CD4-positive, alpha-beta T cell treated with Interleukin-15 for 1 hour (primary cell): ENCODE measurements at regions not wholly inside any gene's neighbourhood (a gene's known extent, or its start where the extent isn't known, plus 50 kb on each side); places are given as distances from the start of the nearest gene placed in this dataset.

Experiments
- DNase-seq: peaks from one replicate; pipeline ENCODE4 v3.0.0-alpha.2; 2020

DNA sequence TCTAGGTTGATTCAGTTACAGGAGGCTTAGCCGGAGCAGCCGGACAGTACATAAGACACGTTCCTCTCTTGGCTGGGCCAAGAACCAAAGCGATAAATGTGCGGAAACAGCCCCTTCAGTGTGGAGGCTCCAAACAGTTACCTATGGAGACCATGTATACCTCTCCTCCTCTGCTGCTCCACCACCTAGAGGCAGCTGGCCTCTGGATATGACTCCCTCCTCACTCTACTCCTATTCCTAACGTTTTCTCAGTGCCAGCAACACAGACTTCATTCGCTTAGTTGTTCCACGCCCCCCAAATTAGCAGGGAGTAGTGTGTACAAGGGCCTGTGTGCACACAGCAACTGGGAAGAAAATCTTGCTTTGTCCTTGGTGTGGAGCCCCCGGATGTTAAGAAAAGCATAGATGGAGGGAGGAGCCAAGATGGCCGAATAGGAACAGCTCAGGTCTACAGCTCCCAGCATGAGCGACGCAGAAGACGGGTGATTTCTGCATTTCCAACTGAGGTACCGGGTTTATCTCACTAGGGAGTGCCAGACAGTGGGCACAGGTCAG is 362.3 kb upstream of the KIRREL3 start:
- no peak for DNase-seq

DNA sequence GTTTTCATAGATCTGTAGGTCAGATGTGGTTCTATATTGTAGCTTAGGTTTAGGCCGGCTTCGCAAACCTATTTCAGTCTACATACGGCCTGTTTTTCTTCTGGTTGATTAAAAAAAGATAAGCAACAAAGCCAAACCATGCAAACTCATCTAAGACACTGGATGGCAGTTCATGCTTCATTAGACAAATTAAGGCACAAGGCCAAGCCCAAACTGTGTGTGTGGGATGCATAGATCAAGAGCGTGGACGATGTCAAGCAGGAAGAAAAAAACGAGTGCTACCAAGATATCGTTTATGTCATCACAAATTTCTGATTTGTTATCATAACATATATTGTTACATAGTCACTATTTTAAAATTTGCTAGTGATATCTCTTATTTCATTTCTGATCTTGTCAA is 357.6 kb upstream of the KIRREL3 start:
- DNase-seq, result no peak

- DNase-seq, result no peak
Measured at GRCh38 chr11:127350476-127350875, 349.9 kb upstream of the KIRREL3 start.

- no peak for DNase-seq
Measured at GRCh38 chr11:127345819-127346459, 345.4 kb upstream of the KIRREL3 start.

DNA sequence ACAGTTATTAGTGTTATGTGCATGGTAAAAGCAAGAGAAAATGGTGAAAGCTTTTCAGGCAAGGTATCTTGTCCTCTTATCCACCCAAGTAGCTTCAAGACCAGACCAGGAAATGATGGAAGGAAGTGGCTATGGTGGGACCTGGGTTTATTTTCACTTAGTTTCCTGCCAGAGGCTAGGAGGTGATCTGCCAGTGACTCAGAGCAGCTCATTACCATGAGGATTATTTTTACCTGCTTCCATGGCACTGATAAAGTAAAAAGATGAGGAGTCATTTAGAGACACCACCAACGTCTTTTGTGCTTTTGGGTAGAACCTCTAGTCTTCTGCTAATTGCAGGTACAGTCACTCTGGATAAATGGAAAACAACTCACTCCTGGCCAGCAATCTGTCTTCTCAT is 339.9 kb upstream of the KIRREL3 start:
- DNase-seq, result no peak

DNA sequence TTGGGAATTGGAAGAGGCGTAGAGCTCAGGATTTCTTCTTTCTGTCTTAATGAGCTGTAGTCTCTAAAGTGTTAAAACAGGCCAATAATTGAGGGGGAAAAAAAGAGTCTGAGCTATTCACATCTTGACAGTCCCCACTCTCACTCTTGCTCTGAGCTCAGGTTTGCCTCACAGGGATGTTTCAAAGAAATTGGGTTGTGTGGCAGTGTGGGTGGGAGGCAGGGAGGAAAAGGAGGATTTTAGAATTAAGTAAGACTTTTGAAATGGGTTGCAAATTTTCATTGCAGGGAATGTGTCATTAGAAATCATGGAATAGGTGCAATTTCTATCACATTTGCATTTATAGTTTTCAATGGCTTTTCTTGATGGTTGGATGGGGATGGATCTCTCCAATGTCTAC is 338.8 kb upstream of the KIRREL3 start:
- DNase-seq, result no peak

DNA sequence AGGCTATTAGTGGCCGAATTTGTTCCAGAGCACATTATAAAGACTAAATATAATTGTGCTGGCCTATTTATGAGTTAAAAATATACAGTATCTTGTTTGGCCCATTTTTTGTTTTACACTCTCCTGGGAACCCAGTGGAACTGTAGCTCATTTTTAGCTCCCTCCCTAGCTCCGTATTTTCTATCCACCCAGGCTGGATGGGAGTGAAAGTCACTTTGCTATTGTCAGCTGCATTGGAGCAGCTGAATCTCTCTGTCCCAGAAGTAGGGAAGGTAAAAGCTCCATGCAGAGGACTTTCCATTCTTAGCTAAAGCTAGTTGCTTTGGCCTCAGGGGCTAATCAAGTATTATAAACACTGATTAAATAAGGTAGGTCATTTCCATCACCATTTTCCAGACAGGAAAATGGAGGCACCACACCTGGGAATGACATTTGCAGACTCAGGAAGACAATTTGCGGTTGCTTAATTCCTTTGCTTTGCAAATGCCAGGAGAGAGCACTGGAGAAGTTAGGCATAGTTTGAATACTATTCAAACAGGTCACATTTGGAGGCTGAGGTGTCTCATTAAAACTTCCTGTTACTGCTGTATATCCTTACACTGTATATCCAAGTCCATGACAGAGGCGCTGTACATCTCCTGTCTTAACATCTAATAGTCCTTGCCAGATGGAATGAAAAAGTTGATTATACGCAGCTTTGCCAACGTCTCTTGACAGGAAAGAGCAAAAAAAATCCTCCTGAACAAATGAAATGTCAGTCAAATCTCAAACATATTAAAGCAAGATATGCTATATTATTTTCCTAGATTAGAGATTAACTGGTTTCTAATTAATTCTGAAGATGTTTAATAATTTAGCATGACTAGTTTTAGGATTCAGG is 338.1 kb upstream of the KIRREL3 start:
- DNase-seq, result no peak

DNA sequence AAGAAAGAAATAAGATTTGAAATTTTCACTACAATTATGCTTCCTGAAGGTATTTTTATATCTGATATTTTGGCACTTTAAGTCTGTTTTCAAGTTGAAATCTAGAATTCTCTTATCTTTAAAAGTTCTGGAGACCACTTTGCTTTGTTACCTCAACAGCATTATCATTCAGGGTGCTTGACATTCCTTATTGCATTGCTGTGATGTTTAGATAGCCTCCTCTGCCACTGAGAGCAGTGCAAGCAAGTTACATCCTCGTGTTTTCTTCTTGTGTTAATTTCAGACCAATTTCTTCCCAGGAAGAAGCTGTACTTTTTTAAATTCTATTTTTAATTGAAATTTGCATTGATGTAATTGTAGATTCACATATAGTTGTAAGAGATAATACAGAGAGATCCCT is 333.9 kb upstream of the KIRREL3 start:
- no peak for DNase-seq

- no peak for DNase-seq
Measured at GRCh38 chr11:127332896-127333295, 332.3 kb upstream of the KIRREL3 start.

- DNase-seq, result no peak
Measured at GRCh38 chr11:127330044-127330443, 329.5 kb upstream of the KIRREL3 start.

- DNase-seq, result no peak
Measured at GRCh38 chr11:127308291-127308690, 307.7 kb upstream of the KIRREL3 start.

DNA sequence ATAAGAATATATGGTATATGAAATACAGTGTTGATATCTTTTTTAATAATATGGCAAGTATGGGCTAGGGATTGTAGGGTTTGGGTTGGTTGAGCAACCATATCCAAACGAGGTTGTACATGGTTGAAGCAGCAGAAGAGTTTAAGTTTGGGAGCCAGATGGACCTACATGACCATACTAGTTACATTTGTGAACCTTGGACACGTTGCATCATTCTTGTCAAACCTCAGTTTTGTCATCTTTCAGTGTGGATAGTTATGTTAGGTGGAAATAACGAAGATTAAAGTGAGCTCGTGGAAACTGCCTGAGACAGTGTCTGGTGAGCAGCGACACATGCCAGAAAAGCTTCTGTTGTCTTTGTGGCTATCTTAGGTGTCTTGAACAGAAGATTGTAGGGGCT is 307.1 kb upstream of the KIRREL3 start:
- DNase-seq, result no peak

DNA sequence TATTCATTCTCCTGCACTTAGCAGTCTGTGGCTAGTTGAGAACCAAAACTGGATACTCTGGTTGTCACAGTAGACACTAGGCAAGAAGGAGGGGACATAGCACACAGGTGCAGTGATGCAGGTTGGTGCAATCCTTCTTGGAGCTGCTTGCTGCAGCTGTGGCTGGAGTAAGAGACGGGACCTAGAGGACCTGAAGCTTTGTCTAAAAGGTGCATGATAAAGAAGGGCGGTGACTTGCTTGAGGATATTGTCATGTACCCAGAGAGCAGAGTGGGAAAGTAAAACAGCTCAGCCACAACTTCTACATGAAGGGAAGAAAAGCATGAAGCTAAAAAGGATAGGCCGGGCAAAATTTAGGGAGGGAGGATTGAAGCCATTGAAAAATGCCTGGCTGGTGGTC is 304.1 kb upstream of the KIRREL3 start:
- DNase-seq, result no peak

DNA sequence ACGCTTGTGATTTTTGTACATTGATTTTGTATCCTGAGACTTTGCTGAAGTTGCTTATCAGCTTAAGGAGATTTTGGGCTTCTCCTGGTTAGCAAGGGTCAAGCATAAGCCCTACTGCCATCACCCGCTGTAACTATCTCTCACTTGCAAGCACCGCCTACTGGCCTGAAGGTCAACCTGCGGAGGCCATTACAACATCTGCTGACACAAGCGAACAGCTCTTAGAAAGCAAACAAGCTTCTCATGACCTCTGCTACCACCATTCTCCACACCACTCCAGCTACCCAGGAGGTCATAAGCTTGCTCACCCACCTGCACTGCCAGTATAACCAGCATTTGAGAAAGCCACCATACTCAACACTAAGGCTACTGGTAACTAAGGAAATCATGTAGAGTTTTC is 288.4 kb upstream of the KIRREL3 start:
- DNase-seq, result no peak

- no peak for DNase-seq
Measured at GRCh38 chr11:127281534-127281933, 281.0 kb upstream of the KIRREL3 start.

DNA sequence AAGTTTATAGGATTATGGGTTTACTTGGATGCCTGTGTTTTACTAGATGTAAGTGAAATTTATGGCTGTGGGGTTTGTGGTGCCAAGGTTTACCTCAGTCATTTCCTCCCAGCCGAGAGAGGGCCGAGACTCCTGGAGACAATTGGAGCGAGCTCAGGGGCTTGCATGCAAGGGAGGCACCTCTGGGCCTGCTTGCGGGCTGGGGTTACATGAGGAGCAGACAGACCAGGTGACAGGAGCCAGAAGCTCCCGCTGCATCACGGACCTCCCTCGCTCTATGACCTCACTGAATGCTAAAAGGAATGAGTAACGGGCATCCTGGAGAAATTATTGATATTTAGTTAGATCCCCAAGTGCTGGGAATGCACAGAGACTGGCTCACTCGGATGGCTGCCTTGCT is 275.2 kb upstream of the KIRREL3 start:
- no peak for DNase-seq

DNA sequence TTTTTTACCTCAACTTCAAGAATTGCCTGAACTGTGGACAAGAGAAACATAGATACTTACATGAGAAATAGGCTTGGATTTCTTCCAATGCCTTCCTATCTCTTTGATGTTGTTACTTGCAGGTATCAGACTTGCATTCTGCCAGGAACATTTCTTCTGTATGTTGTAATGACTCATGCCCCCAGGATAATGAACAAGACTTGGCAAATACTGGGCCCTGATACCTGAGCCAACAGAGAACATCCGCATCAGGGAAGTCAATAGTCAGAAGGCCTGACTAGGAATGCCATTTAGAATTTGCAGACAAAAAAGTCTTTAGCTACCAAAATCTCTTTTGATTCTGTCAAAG is 273.7 kb upstream of the KIRREL3 start:
- DNase-seq, result no peak

- DNase-seq, result no peak
Measured at GRCh38 chr11:127273593-127274327, 273.2 kb upstream of the KIRREL3 start.

GRCh38 chr11:127270851-127271250 is 270.3 kb upstream of the KIRREL3 start:
- DNase-seq, result no peak

DNA sequence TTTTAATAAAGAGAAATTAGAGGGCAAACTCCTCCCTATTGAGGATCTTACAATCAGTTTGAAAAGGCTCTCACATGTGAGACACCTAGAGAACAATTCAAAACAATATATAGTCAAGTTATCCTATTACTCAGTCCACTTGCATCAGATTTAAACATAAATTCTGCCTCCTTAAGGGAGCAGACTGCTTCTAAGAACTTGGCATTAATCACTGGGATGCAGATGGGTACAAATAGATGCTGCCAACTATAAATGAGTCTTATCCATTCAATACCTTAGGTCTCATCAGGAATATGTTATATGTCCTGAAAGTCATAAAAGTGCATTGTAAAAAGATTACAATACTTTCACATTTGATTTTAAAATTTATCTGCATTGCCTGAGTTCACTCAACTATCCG is 269.3 kb upstream of the KIRREL3 start:
- no peak for DNase-seq

DNA sequence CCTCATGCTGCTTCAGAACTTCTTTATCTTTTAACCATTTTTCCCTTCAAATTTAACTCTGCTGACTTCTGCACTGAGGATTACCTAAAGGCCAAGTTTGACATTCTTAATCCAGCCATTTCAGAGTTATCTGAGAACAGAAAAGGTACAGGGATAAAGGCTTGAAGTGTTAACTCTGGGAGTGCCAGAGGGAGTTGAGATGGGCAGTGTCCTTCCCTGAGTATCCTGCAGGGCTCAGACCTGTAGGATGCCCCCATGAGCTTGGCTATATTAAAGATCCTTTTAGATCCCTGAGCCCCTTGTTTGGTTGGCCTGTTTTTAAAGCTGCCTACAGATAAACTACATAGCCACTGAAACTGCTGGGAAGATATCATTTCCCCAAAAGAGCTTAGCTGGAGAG is 268.4 kb upstream of the KIRREL3 start:
- no peak for DNase-seq

DNA sequence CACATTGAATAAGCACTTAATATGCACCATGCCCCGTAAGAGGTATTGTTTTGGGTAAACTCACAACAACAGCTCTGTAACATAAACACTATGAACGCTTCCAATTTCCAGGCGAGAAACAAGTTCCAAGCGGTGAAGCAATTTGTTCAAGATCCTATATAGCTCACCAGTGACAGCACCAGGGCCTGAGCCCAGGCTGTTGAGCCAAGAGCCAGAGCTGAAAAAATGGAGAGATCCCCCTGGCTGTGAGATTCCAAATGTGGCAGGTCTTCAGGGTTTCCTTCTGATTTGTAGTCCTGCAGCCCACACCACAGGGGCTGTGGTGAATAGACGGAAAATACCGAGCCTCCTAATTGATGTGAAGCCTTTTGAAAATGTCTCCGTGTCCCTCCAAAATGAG is 268.0 kb upstream of the KIRREL3 start:
- no peak for DNase-seq

DNA sequence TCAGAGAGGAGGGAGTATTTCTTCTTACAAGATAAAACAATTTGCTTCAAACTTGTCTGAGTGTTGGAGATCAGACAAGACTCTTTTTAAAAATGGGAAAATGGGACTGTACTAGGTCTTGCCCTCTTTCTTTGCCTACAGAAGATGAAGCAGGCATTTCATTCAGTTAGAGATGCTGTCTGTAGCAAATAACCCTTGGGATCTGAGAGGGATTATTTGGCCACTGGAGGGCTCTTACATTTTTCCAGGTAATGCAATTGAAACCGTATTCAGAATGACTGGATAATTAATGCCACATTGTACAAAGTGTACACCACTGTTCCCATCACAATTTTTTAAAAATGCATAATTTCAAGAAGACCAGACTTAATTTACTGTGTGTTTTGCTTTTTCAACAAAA is 258.5 kb upstream of the KIRREL3 start:
- no peak for DNase-seq

DNA sequence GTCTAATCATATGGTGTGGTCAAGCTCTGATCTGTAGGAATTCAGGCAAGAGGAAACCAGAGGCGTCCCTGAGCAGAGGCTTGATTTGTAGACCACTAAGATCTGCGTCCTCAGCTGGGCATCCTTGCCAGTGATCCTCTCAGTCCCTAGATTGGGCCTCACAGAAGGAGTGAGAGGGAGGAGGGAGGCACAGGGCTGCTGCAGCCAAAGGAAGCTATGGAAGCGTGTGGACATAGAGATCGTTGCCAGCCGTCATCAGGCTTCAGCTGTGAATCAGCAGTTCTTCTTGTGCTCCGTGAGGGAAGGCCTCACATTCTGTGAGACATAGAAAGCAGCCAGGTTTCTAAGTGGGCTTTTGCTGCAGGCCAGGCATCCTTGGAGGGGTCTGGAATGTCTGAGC is 254.6 kb upstream of the KIRREL3 start:
- no peak for DNase-seq
